Stimulated activated CD8-positive, alpha-beta memory T cell treated with anti-CD3 and anti-CD28 coated beads, Interleukin-4, amount 100 ng/mL, for 48 hours (primary cell): ENCODE measurements at regions not wholly inside any gene's neighbourhood (a gene's known extent, or its start where the extent isn't known, plus 50 kb on each side); places are given as distances from the start of the nearest gene placed in this dataset.
"Not testable (repeated sequence)": the region's sequence is repeated elsewhere in the genome, so short reads cannot be mapped to it uniquely, and the experiment has no call there.

Source experiments
- DNase-seq: peaks from one replicate; pipeline ENCODE4 v3.0.0-alpha.2; 2020

DNA sequence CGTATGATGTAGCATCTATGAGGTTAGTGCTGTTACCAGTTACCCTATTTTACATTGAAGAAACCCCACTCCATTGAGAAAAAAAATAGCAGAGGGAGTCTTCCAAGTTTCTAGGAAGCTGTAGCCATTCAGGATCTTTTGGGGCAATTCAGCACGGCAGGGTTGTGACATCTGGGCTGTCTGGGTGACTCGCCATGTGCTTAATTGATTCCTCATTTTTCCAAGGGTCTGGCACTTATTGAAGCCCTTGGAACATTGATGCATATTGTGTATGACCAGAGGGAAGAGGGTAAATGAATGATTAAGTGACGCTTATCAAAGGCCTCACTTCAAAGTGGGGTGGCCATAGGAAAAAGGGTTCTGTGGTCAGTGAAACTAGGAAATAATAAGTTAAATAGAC lies 248.7 kb downstream of the ARHGAP12 start:
- no peak for DNase-seq

DNA sequence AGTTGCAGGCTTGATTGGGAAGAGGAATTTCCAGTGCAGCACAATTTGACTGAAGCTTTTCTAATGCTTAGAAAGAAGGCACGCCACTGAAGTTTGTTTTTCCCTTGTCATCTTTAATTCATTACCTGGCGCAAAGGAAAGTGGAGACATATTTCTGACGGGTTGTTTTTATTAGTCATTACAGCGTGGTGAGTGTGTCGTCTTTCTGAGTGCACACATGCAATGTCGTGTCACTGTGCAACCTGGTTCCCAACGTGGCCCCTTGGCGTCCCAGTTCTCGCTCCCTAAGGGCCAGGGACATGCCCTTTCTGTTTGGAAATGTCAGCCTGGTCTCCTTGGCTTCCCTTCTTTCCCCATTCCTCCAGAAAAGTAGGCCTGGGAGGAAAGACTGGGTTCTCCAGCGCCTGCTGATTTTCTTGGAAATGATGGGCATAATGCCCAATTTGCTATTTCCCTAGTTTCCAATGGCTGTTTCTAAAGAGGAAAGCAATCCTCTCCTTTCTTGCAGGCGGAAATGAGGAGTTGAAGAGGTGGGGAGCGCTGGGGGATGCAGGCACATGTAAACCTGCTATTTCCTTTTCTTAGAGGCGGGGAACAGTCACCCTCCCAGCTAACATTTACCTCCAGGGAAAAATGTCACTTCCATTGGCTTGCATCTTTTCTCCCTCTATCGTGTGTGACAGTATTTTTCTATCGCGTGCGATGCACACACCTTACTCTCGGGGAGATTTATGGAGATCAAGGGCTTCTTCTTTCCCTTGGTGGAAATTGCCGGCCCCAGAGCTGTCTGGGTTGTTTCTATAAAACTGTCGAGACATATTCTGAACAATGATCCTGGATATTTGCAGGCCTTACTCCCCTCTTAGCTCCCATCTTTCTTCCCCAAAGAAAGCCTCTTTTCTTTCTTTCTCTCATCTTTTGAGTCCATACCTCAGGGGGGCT lies 249.8 kb downstream of the ARHGAP12 start:
- DNase-seq = no peak

DNA sequence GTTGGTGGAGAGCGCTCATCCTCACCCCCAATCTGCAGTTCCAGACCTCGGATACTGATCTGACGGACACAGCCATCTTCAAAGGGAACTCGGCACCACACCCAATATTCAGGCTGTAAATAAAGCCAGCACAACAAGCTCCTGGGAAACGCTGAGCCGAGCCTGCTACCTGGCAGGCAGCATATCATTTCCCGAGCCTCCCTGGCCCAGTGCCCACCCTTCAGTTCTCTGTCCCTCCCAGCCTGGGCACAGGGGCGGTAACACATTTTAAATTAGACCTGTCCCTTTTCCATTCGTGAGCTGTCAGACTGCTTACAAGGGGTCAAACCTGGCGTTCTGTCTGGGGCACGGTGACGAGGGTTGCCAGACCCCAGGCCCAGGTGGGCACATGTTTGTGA lies 250.5 kb downstream of the ARHGAP12 start:
- DNase-seq = no peak

DNA sequence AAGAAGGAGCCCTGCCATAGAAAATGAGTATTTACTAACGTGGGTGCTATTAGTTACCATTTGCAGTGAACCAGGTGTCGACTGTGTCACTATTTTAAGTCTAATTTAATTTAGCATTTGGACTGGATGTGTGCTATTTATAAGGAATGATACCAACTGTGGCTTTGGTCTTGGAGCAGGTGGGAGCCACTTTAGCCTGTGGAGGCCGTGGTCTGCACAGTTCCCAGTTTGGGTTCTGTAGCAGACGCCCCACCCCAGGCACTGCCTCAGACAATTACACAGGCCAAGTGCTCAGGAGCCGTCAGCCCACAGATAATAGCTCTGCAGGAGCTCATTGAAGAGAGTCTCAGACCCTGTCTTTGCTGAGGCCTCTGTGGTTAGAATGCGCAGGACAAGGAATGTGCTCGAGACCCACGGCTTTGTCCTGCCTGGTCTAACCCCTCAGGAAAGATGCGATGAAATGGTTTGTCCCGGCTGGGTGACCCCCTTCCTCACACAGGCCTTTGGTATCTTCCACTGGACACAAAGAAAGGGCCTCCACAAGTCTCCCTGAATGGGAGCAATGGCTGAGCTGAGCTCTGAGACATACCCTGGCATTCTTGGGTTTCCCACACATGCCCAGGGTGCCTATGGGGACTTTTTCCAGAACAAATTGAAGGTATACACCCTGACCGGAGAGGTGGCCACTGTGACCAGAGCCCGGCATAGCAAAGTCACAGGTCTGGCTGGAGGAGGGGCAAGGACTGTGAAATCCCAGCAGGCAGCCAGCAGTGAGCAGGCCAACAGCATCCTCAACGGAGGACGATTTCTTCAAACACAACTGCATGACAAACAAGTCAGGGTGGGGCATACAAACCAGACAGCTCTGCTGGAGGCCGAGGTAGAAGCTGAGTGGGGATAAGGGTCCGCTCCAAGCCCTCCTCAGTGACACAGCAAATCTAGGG lies 251.2 kb downstream of the ARHGAP12 start:
- no peak for DNase-seq

DNA sequence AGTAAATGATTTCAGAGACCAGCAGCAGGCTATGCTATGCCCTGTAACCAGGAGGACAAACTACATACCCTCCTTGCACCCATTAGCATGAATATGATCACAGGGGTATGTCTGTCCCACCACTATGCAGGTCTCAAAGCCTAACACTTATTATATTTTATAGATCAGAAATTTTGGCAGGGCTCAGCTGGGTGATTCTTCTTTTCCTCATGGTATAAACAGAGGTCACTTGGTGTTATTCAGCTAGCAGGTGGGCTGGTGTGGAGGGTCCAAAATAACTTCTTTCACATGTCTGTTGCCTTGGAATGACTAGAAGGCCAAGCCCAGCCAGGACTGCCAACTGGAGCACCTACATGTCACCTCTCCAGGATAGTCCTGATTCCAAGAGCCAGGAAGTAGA lies 252.9 kb downstream of the ARHGAP12 start:
- DNase-seq = no peak

DNA sequence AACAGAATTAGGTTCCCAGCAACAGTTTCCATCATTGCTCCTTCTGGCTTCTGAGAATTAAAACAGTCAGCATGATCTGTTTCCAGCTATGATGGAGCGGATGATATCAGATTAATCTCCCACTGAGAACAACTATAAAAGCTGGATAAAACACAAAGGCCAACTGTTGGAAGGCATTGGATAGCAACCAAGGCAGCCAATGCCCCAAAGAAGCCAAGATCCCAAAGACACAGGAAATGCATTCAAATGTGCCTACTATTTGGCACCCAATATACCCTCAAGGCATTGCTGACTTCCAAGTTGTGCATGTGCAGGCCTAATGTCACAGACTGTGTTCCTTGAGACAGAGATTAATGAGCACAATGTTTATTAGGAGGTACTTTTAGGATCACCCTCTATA lies 259.3 kb downstream of the ARHGAP12 start:
- DNase-seq = no peak

DNA sequence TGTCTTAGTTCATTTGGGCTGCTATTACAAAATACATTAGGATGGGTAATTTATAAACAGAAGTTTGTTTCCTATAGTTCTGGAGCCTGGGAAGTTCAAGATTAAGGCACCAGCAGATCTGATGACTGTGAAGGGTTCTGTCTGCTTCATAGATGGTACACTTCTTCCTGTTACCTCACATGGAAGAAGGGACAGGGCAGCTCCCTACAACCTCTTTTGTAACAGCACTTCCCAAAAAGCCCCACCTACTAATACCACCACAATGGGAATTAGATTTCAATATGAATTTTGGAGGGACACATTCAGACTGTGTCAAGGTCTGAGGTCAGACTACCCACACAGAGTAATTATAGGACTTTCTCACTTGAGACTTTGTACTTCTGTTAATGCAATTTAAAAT lies 260.3 kb downstream of the ARHGAP12 start:
- no peak for DNase-seq

DNA sequence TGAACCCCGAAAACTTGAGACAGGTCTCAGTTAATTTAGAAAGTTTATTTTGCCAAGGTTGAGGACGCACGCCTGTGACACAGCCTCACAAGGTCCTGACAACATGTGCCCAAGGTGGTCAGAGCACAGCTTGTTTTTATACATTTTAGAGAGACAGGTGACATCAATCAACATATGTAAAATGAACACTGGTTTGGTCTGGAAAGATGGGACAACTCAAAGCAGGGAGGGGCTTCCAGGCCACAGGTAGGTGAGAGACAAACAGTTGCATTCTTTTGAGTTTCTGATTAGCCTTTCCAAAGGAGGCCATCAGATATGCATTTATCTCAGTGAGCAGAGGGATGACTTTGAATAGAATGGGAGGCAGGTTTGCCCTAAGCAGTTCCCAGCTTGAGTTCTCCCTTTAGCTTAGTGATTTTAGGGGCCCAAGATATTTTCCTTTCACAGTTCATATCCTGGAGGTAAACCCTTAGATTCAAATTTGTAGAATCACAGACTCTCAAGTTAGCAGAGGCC lies 262.8 kb downstream of the ARHGAP12 start:
- DNase-seq = not testable (repeated sequence)

DNA sequence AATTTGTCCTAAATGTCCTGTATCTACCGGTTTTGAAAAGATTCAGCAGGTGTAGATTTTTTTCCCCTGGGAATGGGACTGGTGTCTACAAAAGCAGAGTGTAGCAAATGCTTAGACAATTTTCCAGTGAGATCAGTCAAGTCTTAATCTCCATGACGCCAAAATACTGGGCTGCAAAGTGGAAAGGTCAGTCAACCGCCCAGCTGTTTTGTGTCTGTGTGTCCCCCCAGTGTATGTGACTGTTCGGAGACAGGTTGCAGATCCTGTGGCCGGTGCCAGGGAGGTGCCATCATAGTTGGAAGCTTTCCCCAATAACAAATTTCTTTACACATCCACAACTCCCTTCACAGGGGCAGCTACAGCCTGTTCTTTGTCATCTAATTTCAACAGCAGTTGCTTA lies 263.8 kb downstream of the ARHGAP12 start:
- no peak for DNase-seq

DNA sequence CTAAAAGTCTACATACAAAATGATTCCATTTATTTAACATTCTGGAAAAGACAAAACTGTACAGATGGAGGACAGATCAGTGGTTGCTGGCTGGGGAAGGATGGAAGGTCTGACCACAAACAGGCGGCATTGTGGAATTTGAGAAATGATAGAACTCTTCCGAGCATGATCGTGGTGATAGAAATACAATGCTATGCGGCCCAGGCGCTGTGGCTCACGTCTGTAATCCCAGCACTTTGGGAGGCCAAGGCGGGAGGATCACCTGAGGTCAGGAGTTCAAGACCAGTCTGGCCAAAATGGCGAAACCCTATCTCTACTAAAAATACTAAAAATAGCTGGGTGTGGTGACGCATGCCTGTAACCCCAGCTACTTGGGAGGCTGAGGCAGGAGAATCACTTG lies 264.6 kb downstream of the ARHGAP12 start:
- not testable (repeated sequence) for DNase-seq

DNA sequence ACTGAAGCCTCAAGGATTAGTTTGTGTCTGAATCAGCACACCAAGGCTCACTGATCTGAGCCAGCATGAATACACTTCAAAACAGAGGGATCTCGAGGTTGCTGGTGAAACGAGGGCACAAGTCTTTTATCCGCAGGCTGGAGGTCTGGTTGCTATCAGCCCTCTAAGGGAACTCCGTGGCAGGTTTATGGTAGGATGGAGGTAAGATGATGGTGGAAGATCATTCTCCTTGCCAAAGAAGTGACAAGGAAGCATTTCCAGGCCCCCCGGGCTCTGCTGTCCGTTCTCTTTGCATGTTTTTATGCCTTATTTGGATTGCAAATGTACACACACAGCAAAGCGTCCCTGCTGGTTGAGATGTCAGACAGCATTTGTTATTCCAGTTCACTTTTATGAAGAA lies 268.3 kb downstream of the ARHGAP12 start:
- DNase-seq = no peak

DNA sequence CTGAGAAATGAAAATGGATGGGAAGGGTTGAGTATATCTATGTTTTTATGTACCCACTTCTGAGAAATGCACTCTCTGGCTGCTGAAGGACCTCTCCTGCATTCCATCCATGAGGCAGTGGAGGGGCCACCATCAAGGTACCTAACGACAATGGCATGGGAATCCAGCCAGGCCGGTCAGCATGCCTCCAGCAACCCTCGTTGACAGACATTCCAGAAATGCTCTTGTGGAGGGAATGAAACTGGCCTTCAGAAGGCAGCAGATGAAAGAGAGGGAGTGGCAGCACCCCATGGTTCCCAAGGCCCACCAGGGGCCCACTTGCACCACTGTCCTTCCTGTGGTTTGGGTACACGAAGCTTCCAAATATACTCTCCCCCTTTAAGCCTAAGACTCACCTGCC lies 269.0 kb downstream of the ARHGAP12 start:
- DNase-seq = no peak

DNA sequence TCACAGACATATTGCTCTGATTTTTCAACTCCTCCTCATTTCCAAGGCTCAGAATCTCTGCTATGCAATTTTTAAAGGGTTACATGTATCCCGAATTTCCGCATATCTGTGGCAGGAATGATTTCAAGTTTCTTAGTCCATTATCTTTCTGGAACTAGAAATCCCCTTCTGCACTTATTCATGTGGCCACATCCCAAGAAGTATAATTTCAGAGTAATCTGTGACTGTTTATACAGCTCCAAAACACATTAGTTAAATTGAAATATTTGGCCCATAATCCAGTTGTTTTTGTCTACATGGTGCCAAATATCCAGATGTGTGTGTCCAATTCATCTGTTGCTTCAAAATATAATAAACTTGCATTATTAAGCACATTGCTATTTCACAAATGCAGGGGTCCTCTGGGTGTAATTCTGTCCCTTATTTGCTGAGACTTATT lies 271.2 kb downstream of the ARHGAP12 start:
- no peak for DNase-seq

DNA sequence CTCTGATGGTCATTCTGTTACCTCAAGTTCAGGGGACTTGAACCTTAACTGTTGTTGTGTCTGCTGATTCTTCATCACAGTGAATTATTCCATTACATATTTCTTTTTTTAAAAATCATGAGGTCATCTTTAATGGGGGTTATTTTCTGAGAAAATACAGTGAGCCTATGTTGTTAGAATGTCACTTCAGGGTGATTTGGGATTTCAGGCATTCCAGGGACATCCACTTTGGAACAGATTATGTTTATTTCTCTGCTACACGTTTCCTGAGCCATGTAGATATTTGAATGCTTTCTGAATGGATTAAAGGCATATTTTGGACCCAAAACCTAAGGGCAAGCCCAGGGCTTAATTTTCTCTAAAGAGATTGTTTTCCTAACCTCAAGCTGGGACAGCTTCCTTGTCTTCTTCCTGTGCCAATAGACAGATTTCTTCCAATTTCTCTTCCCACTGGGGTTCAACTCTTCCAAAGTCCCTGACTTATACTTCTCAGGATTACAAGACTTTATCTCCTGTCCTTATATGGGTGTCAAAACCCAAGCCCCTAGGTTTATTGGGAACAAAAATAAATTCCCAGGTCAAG lies 271.7 kb downstream of the ARHGAP12 start:
- no peak for DNase-seq

DNA sequence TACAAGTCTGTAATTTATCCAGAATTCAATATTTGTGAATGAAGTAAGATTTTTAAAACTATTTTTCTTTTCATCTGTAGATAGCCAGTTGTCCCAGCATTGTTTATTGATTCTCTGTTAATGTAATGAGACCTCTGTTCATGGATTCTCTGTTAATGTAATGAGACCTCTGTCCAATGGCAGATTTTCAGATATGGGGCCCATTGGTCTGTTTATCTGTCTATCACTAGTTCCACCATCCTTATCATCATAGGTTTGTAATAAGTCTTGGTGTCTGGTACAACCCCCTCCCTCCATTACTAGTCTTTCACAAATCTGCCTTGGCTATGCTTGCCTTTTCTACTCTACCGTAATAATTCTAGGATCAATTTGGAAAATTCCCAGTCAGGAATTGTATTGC lies 276.6 kb downstream of the ARHGAP12 start:
- no peak for DNase-seq

DNA sequence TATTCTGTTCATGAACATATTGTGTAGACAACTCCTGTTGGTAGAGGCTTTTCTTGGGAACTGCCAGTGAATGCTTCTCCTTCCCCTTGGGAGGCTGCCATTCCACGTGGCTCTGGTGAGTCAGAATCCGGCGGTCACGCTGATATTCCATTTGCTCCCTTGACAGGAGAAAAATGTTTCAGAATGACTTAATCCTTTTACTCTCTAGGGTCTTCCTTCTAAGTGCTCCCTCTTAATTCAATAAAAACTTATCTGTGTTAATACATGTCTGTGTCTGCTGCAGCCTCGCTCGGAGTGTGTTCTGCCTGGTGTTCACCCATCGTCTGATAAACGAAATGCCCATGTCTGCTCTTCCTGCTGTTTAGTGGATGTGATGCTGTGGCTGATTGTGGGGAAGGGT lies 278.6 kb downstream of the ARHGAP12 start:
- no peak for DNase-seq

DNA sequence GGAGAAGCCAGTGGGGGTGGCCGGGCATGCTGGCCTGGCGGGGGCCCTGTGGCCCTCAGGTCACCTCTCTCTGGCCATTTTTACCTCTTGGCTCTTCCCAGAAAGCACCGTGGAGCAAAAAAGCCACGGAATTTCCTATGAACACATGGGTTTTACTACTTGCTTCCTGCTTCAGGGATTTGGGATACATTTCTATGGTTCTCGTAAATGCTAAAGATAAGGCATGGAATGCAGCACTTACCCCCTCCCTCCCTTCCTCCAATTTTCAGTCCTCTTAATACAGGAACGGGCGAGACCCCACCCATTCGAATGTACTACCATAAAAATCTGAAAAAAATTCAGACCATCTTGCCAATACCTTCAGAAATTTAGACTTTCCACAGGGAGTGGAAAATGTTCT lies 279.7 kb downstream of the ARHGAP12 start:
- no peak for DNase-seq

DNA sequence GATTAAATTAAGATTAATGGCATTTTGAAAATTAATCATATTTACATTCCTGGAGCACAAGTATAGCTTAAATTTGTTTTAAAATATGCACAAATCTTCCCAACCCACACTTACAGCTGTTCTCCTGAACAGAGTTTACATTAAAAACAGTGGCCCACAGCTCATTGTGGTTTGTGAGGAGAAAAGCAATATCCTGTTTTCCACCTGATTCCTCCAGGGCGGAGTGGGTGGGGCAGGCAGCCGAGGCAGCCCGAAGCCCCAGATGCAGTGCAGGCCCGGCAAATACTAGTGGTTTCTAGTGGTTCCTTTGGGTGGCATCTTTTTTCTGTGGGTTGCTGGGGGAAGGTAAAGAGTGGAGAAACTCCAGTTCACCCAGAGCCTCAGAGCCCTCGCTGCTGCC lies 280.8 kb downstream of the ARHGAP12 start:
- no peak for DNase-seq

DNA sequence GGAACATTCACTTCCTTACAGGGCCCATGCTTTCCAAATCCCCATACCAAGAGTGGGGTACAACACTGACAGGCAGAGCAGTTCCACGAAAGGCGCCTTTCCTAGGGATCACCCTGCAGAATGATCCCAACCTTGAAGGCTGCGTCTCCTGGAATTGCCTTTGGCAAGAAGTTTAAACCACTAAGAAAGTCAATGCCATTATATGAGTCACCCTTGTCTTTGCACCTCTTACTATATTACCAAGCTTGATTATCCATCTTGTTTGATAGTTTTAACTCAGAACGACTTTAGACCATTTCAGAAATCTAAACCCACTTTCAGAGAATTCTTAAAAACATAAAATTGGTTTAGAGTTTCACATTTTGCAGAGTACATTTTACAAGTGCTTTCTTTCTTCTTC lies 282.1 kb downstream of the ARHGAP12 start:
- no peak for DNase-seq

DNA sequence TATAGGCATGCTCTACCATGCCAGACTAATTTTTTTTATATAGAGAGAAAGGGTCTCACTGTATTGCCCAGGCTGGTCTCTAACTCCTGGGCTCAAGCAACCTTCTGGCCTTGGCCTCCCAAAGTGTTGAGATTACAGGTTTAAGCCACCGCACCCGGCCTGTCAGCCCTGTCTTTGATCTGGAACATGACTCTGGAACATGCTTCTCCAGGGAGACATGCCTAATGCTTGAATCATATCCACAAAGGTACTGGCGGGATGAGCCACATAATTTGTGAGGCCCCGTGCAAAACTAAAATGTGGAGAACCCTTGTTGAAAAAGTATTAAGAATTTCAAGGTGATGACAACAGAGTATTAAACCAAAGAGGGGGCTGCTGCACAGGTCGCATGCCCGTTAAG lies 282.8 kb downstream of the ARHGAP12 start:
- DNase-seq = no peak

DNA sequence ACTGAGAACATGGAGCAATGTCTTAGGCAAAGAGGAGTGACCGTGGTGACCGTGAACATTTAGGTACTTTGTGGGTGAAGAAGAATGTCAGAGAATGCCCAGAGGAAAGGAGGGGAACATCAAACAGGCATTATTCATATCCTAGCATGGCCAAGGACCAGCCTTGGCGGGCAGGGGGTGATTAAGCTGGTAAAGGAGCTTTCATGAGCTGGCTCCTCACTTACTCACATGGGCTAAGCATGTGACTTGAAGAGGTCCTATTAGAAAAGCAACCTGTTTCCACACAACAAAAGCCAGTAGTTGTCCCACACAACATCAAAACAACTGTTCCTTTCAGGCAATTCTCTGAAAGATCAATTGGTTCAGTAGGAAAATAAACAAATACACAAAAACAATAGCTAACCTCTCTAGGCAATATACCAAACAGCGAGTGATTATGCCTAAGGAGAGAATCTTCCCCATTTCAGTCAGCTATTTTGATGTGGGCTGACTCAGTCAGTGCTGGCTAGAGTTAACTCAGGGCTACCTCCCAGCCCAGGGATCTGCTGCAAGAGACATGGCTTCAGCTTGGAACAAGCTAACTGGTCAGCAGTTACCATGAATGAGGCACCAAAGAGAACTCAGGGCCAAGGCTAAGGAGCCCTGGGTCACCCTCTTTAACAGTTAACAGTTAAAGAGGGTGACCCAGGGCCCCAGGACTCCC lies 283.5 kb downstream of the ARHGAP12 start:
- DNase-seq = no peak

DNA sequence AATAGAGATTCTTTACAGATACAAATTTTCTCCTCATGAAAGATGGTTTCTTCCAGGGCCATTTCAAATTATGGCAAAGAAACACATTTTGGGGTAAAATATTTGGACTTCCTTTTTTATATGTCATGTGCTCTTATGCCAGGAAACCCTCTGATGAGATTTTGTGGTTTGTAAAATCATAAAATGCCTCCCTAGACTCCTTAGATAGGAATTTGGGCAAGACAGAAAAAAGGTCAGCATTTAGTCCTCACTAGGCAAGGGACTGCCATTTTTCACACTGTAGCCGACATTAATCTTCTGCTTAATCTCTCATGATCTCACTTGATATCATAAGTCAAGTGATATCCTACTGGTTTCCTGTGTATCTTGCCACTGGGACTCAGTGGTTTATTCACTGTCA lies 286.4 kb downstream of the ARHGAP12 start:
- no peak for DNase-seq
